ENCODE measurements at regions not wholly inside any gene's neighbourhood (a gene's known extent, or its start where the extent isn't known, plus 50 kb on each side); places are given as distances from the start of the nearest gene placed in this dataset.
"Not testable (repeated sequence)": the region's sequence is repeated elsewhere in the genome, so short reads cannot be mapped to it uniquely, and the experiment has no call there.

DNA sequence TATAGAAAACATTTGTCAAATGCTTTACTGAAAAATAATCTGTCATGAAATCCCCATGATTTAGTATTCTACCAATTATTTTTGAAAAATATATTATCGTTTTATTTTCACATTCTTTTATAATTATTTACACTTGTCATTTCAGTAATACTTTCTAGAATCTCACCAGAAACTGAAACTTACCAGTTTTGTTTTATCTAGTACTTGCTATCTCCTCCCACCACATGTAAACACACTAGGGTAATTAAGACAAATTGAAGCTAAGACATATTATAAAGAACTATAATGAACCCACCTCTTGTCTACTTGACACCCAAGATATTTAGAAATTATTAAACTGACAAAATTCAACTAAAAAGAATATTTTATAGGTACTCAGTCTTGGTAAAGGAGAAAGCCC lies 51.5 kb upstream of the GRM3 start:
- DNase-seq (ENCODE audit: low read depth), result no peak

DNA sequence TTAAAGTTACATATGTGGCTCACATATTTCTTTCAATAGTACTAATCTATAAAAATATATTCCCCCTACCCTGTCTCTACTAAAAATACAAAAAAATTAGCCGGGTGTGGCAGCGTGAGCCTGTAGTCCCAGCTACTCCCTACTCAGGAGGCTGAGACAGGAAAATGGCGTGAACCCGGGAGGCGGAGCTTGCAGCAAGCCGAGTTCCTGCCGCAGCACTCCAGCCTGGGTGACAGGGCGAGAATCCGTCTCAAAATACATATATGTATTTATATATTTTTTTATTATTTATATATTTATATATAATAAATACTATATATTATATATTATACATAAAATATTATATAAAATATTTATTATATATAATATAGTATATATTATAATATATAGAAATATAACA lies 69.7 kb upstream of the GRM3 start:
- no peak for DNase-seq (ENCODE audit: low read depth)

DNA sequence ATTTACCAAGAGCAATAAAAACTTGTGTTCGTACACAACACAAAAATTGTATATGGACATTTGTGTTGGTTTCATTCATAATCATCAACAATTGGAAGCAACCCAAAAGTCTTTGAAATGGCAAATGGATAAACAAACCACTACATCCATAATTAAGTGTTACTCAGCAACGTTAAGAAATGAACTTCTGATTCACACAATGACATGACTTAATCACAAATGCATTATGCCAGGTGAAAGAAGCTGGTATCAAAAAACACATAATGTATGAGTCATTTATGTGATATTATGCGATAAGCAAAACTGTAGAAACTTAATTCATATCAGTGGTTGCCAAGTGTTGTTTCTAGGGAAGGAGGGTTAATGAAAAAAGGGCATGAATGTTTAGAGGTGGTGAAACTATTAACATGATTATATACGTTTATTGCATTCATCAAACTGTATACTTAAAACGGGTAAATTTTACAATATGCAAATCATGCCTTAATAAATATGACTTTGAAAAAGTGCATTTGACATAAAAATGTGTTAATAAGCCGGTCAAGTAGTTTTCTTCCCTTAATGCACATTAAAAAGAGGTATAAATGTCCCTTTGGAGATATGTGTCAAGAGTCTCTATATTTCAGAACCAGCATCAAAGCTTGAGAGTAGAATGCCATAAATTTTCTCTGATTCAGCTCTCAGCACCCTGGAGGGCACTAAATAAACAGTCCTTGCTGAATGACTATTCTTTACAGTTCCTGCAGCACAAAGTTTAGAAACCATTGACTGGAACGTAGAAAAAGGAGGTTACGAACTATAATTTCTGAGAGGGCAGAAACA lies 84.8 kb upstream of the GRM3 start:
- DNase-seq (ENCODE audit: low read depth), result no peak

DNA sequence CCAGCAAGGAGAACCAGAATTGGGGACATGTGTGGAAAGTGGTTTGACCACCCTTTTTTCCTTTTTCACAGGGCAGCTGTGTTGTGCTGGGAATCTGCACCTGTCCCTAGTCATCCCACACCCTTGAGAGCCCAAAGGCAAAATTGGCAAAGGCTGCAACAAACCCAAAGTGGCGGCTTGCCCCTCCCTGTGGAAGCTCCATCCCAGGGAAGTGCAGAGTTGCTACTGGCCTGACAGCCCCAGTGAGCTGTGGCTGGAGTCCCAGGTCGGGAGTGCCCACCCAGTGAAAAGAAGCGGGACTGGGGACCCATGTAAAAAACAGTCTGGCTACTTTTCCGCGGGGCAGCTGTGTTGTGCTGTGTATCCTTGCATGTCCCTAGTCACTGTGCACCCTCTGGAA lies 109.1 kb upstream of the GRM3 start:
- no peak for DNase-seq (ENCODE audit: low read depth)

DNA sequence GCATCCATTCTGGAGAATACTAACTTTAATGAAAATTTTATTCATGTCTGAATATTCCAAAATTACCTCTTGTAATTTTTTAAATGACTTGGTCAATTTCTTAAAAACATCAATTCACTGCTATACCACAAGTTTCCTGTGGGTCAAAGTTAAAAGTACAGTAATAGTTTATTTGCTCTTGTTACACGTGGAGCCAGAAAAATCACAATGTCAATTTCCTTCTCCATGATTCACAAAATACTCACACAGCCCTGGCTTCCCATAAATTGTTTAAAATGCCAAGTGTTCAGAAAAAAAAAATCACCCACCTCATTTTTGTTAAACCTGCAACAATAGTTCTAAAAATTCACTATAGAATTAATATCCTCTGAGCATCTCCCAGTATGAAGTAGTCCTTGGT lies 139.5 kb upstream of the GRM3 start:
- DNase-seq (ENCODE audit: low read depth), result no peak

DNA sequence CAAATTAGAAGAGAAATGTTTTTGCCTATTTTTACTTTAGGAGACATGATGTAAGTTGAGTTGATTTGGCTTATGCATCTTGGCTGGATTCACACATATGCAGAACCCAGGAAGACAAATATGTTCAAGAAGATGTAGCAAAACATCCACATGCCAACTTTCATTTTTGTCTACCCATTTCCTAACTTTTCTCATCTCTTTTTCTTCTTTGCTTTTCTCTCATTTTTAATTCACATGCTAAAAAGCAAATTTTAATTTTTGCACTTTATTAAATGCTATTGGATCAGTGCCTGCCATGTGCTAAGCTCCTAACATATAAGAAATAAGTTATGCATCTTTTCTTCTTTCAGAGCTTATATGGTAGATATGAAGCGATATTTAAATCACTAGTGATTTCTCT lies 143.7 kb upstream of the GRM3 start:
- DNase-seq (ENCODE audit: low read depth), result no peak

DNA sequence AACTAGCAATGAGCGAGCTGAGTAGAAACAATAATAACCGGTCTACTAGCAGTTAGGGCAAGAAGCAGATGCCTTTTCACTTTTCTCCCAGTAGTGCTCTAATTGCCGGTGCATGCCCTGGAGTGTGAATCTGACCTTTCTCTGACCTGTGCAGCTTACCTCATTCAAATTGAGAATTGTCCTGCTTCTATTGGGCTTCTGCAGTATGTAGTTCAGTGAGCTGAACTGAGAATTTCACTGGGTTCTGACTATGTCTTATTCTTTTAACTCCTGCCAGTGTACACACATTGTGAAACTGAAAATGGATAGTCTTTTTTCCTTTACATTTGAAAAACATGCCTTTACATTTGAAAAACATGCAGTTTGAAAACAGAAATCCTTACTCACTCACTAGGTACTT lies 157.9 kb upstream of the GRM3 start:
- no peak for DNase-seq (ENCODE audit: low read depth)

DNA sequence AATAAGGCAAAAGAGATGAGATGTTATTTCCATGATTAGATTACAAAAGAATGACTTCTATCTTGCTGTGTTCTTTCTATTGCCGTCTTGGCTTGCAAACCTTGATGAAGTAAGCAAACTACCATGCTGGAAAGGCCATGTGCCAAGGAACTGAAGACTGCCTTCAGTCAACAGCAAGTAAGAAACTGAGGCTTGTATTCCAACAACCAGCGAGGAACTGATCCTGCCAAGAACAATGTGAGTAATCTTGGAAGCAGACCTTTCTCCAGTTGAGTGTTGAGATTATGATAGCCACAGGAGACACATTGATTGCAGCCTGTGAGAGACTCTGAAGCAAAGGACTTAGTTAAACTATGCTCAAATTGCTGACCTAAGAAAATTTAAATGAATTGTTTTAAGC lies 164.6 kb upstream of the GRM3 start:
- DNase-seq (ENCODE audit: low read depth), result no peak

DNA sequence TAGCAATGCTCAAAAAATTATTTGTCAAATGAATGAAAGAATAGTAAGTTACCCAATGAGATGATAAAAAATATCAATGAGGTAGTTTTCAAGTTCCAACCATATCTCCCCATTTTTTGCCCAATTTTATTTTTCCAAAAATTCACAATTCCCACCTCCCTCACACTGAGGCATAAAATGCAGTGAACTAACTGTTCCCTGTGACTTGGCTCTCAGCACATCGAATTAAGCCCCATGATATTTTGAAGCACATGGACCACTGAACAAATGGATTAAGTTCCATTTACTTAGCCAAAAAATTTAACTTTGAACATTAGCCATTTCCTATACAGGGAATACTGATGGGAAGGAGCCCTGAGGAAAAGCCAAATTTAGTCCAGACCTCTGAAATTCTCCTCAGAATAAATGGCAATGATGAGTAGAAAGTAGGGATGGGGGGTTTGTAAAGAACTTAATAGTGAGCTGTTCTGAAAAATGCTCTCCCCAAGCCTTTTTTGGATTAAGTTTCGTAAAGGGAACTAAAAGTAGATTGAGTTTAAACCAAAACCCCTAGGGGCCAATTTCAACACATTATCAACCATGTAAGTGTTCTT lies 166.3 kb upstream of the GRM3 start:
- DNase-seq (ENCODE audit: low read depth), result no peak

DNA sequence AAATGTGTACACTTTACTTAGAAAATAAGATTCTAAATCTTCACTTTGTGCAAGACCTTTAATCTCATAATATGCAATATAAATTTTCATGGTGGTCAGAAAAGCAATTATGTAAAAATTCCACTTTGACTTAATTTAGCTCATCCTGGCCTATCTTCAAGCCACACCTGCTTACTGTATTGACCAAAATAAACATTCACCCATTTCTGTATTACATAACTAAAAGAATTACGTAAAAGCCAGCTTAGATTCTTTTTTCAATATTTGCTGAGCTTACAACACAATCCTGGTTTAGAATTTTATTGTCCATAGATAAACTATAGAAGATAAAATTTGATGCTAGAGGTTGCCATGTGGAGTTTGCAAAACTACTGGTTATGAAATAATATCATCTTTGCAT lies 172.9 kb upstream of the GRM3 start:
- DNase-seq (ENCODE audit: low read depth), result no peak

DNA sequence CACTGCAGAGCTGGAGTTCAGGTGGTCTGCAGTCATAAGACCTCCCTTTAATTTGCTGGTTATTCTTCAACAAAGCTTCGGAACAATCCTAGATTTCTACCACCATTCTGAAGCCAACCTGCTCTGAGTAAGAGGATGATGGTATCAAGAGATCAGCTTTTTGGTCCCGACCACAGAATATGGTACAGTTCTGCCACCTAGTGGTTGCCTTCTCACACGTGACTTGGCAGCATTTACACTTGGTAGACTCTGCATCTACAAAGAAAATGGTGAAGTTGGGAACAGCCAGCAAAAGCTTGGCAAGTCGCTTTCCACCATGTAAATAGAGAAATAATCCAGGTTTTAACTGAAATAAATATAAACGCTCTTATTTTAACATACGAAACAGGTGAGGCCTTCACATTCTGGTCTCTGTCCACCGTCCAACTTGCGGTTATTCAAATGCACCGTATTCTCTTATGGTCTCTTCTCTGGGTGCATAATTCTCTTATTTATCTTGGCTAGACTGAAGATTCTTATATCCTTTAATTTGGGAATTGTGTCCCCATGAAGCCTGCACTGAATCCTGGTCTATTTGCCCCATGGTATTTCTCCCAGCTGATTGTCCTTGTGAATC lies 173.9 kb upstream of the GRM3 start:
- peak; percentile 51 for DNase-seq (ENCODE audit: low read depth)

DNA sequence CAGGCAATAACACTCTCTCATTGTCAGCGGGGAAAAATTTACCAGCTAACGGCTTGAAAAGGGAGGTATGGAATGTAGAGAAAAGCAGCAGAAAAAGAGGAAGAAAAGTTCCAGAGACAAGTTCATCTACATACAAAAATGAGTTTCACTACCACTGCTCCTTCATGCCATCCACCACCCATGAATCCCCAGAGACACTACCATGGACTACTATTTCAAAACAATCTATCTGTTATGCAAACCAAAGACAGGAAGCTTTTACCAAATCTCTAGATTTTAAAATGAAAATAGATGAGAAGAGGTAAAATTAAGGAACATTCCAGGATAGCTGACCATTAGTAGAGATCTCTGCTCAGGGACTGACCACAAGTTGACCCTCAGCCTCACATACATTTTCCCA lies 189.0 kb upstream of the GRM3 start:
- DNase-seq (ENCODE audit: low read depth), result no peak

DNA sequence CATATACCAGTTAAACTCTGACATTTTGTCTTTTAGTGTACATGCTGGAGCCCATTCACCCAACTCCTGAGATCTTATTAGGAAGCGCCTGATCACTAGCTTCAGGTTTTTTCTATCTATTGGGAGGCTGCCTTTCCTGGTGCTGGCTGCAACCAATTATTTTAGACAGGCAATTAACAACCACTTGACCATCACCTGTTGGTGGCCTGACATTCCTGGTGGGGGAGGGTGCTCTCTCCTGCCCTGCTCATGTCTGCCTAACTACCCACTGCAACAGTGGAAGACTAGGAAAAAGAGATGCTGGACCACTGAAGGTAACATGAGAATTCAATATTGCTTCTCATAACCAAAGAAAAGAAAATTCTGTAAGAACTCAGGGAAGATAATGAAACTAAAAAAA lies 190.3 kb upstream of the GRM3 start:
- DNase-seq (ENCODE audit: low read depth), result no peak

DNA sequence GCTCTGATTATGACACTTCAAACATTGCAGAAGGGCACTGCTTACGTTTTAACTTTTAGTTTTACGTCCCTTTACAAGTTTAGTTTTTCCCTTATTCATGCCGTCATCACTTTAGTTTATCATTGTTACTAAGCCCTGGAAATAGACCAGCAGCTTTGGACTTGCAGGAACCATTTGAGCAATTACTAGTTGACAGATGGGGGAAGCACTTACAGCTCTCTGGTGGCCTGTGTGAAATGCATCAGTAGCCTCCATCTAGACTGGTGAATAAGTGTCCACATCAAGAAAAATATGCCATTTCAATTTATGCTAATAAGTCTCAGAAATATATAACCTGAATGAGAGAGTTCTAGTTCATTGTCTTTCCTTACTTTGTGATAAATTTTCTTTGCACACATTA lies 194.9 kb upstream of the GRM3 start:
- no peak for DNase-seq (ENCODE audit: low read depth)

DNA sequence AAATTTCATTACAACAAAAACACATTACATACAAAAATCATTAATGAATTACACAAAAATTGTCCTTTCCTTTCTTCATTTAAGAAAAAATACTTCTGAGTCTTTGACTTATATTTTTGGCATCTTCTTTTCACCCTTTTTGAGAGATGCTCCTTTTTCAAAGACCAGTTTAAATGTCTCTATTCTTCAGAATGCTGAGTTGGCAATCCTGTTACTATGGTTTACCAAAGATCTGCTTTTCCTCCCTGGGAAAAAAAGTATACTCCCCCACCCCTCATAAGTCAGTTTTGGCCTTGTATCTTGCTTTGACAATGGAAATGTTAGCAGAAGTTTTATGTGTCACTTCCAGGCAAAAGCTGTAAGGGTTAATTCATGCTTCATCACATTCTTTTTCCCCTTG lies 198.4 kb upstream of the GRM3 start:
- no peak for DNase-seq (ENCODE audit: low read depth)

DNA sequence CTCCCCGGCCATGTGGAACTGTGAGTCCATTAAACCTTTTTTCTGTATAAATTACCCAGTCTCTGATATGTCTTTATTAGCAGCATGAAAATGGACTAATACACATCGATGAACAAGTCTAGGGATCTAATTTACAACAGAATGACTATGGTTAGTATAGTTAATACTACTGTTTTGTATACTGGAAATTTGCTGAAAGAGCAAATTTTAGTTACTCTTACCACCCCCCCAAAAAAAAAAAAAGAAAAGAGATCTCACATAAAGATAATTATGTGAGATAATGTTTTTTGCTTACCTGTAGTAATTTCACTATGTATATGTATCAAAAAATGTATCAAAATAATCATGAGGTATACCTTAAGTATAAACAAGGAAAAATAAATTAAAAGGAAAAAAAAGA lies 199.5 kb upstream of the GRM3 start:
- DNase-seq (ENCODE audit: low read depth), result no peak

DNA sequence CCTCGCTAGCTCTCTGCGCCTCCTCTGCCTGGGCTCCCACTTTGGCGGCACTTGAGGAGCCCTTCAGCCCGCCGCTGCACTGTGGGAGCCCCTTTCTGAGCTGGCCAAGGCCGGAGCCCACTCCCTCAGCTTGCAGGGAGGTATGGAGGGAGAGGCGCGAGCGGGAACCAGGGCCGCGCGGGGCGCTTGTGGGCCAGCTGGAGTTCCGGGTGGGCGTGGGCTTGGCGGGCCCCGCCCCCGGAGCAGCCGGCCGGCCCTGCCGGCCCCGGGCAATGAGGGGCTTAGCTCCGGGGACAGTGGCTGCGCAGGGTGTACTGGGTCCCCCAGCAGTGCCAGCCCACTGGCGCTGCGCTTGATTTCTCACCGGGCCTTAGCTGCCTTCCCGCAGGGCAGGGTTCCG lies 203.3 kb upstream of the GRM3 start:
- not testable (repeated sequence) for DNase-seq (ENCODE audit: low read depth)

DNA sequence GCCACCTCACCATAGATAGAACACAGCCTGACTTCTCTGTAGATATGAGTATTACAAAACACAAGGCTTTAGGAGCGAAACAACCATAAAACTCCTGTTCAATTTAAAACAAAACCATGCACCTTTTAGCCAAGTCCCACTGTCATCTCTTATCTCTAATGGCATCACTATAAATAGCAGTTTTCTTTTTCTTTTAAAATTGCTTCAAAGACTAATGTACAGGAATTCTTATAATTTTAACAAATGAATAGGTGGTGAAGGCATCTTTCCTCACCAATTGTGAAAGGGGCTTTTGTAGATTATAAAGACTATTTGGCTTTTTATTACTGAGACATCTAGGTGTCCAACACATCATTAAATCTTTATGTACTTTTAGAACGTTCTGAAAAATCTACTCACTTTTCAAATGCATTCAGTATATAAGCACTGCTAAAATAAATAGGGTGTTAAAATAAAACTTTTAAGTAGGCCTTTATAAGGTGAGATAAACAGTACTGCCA lies 205.7 kb upstream of the GRM3 start:
- no peak for DNase-seq (ENCODE audit: low read depth)

DNA sequence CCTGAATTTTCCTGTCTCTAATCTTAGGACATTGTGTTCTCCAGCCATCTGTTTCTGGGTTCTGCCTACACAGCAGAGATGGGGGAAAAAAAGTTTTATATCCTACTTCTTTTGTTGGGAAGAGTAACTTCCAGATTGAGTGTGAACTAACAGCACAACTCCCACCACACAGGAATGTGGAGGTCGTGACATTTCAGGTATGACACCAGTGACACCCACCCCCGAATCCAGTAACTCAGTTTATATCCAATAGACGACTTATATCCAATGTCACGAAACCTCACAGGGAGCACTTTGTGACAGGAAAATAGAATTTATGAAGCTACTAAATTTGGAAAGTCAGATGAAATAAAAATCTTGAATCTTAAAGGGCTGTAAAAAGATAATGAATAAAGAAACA lies 211.9 kb upstream of the GRM3 start:
- no peak for DNase-seq (ENCODE audit: low read depth)

DNA sequence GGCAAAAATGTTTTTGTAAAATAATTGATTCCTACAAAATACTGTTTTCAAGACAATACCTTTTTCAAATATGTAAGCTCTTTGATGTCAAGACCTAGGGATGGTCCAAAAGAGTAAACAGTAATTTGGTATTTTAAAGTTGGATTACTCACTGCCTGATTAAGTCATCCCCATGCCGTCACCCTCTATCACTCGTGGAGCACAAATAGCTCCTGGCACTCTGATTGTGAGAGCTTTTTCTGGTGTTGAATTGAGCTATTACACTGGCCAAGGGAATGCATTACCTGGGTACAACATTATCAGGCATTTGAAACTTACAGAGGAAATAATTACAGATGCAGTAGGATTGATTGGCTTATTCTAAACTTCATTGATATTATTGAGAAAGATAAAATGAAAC lies 231.9 kb upstream of the GRM3 start:
- DNase-seq (ENCODE audit: low read depth), result no peak

DNA sequence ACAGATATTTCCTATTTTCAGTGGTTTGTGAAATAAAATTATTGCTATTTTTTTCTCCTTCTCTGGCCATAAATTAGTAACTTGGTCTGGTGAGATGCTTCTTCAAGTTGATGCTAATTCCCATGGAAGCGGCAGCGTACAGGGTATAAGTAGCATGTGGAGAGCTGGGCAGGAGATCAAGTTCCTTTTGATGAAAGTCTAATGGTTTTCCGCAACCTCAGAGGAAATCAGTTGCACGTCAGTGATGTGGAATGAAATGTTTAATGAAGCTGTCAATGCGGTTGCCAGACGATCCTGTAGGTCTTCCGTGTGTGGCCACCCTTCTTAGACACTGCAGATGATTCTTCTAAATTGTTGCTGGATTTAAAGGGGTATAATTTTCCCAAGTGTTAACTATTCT lies 236.4 kb upstream of the GRM3 start:
- DNase-seq (ENCODE audit: low read depth), result no peak

DNA sequence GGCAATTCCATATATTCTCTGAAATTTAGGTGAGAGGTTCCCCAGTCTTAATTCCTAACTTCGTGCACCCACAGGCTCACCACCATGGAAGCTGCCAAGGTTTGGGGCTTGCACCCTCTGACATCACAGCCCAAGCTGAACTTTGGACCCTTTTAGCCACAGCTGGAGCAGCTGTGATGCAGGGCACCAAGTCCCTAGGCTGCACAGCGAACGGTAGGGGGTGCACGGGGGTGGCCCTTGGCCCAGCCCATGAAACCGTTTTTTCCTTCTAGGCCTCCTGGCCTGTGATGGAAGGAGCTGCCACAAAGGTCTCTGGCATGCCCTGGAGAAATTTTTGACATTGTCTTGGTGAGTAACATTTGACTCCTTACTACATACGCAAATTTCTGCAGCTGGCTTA lies 251.9 kb upstream of the GRM3 start:
- DNase-seq (ENCODE audit: low read depth), result no peak

DNA sequence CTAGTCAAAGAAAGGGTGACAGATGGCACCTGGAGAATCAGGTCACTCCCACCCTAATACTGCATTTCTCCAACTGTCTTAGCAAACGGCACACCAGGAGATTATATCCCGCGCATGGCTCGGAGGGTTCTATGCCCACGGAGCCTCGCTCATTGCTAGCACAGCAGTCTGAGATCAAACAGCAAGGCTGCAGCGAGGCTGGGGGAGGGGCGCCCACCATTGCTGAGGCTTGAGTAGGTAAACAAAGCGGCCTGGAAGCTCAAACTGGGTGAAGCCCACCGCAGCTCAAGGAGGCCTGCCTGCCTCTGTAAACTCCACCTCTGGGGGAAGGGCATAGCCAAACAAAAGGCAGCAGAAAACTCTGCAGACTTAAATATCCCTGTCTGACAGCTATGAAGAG lies 268.1 kb upstream of the GRM3 start:
- DNase-seq (ENCODE audit: low read depth), result not testable (repeated sequence)

DNA sequence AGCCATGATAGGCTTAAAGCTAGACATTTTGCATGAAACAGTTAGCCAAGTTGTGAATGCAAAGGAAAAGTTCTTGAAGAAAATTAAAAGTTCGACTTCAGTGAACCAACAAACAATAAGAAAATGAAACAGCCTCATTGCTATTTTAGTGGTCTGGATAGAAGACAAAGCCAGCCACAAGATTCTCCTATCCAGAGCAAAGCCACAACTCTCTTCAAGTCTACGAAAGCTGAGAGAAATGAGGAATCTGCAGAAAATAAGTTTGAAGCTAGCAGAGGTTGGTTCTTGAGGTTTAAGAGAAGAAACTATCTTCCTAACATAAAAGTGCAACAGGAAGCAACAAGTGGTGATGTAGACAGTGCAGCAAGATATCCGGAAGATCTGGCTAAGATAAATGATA lies 271.4 kb upstream of the GRM3 start:
- DNase-seq (ENCODE audit: low read depth), result no peak

Measured in amniotic epithelial cell (primary cell).